CD4-positive, alpha-beta T cell treated with Interleukin-2 at 100 ng/mL for 4 hours (primary cell): ENCODE measurements at regions not wholly inside any gene's neighbourhood (a gene's known extent, or its start where the extent isn't known, plus 50 kb on each side); places are given as distances from the start of the nearest gene placed in this dataset.
"Not testable (repeated sequence)": the region's sequence is repeated elsewhere in the genome, so short reads cannot be mapped to it uniquely, and the experiment has no call there.

Experiments
- DNase-seq: peaks from one replicate; pipeline ENCODE4 v3.0.0-alpha.2; 2020; ENCODE audit warnings: low spot score

- no peak for DNase-seq
Measured at GRCh38 chr5:18560602-18561001, 926.3 kb downstream of the TAF11L14 start.

- DNase-seq: no peak
Measured at GRCh38 chr5:18563853-18564252, 929.6 kb downstream of the TAF11L14 start.

GRCh38 chr5:18566671-18567070, 932.4 kb downstream of the TAF11L14 start:
- DNase-seq: no peak

- no peak for DNase-seq
Measured at GRCh38 chr5:18576586-18576985, 942.3 kb downstream of the TAF11L14 start.

GRCh38 chr5:18601185-18601584, 966.9 kb downstream of the TAF11L14 start:
- DNase-seq: no peak

- DNase-seq: no peak
Measured at GRCh38 chr5:18602402-18602801, 968.1 kb downstream of the TAF11L14 start.

- DNase-seq: no peak
Measured at GRCh38 chr5:18605186-18605585, 970.9 kb downstream of the TAF11L14 start.

- no peak for DNase-seq
Measured at GRCh38 chr5:18607570-18607969, 973.3 kb downstream of the TAF11L14 start.

GRCh38 chr5:18617191-18617590, 982.9 kb downstream of the TAF11L14 start:
- not testable (repeated sequence) for DNase-seq

GRCh38 chr5:18630458-18631045, 996.3 kb downstream of the TAF11L14 start:
- no peak for DNase-seq

GRCh38 chr5:18652404-18653215, 1018.4 kb downstream of the TAF11L14 start:
- DNase-seq: no peak

GRCh38 chr5:18653216-18653752, 1019.0 kb downstream of the TAF11L14 start:
- DNase-seq: no peak

- DNase-seq: no peak
Measured at GRCh38 chr5:18660511-18660910, 1026.3 kb downstream of the TAF11L14 start.

GRCh38 chr5:18662231-18662630, 1028.0 kb downstream of the TAF11L14 start:
- DNase-seq: no peak

GRCh38 chr5:18674212-18674611, 1040.0 kb downstream of the TAF11L14 start:
- DNase-seq: not testable (repeated sequence)

GRCh38 chr5:18675041-18675440, 1040.8 kb downstream of the TAF11L14 start:
- DNase-seq: no peak

GRCh38 chr5:18686253-18686652, 1052.0 kb downstream of the TAF11L14 start:
- DNase-seq: no peak

- DNase-seq: no peak
Measured at GRCh38 chr5:18687429-18687828, 1053.2 kb downstream of the TAF11L14 start.

GRCh38 chr5:18699681-18700080, 1065.4 kb downstream of the TAF11L14 start:
- DNase-seq: no peak

- DNase-seq: no peak
Measured at GRCh38 chr5:18702821-18703220, 1068.6 kb downstream of the TAF11L14 start.

GRCh38 chr5:18712936-18713485, 1078.8 kb downstream of the TAF11L14 start:
- DNase-seq: no peak

- DNase-seq: no peak
Measured at GRCh38 chr5:18720002-18720401, 1085.7 kb downstream of the TAF11L14 start.
